ENCODE measurements at regions not wholly inside any gene's neighbourhood (a gene's known extent, or its start where the extent isn't known, plus 50 kb on each side); places are given as distances from the start of the nearest gene placed in this dataset.

GRCh38 chr1:43018121-43018520 lies 59.5 kb upstream of the SLC2A1 start:
- TF ChIP-seq, protein P1, sequence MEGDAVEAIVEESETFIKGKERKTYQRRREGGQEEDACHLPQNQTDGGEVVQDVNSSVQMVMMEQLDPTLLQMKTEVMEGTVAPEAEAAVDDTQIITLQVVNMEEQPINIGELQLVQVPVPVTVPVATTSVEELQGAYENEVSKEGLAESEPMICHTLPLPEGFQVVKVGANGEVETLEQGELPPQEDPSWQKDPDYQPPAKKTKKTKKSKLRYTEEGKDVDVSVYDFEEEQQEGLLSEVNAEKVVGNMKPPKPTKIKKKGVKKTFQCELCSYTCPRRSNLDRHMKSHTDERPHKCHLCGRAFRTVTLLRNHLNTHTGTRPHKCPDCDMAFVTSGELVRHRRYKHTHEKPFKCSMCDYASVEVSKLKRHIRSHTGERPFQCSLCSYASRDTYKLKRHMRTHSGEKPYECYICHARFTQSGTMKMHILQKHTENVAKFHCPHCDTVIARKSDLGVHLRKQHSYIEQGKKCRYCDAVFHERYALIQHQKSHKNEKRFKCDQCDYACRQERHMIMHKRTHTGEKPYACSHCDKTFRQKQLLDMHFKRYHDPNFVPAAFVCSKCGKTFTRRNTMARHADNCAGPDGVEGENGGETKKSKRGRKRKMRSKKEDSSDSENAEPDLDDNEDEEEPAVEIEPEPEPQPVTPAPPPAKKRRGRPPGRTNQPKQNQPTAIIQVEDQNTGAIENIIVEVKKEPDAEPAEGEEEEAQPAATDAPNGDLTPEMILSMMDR (conservative IDR thresholded peaks at IDR 0.05; ENCODE audit: low read depth, low read length), result no peak
- no peak for TF ChIP-seq EZH2 (IDR thresholded peaks at IDR 0.05; ENCODE audit: borderline replicate concordance, low read depth, low read length, poor library complexity, severe bottlenecking)
